Jurkat, Clone E6-1 (cell line): ENCODE measurements at regions not wholly inside any gene's neighbourhood (a gene's known extent, or its start where the extent isn't known, plus 50 kb on each side); places are given as distances from the start of the nearest gene placed in this dataset.
A peak's percentile ranks its signal among the peaks of the same experiment; 100 is the strongest.
"Not testable (repeated sequence)": the region's sequence is repeated elsewhere in the genome, so short reads cannot be mapped to it uniquely, and the experiment has no call there.

Source experiments
- DNase-seq: peaks from one replicate; pipeline ENCODE4 v3.0.0-alpha.2; 2011; ENCODE audit warnings: low read depth, low spot score
- H3K4me3 ChIP-seq: 2 replicates; pipeline ENCODE4 v1.5.1; 2011; ENCODE audit warnings: mild to moderate bottlenecking, low read length, control low read depth, moderate library complexity

GRCh38 chr7:13727279-13727678, 262.2 kb downstream of the ETV1 start:
- DNase-seq: no peak
- no peak overlapping the region for H3K4me3 ChIP-seq

- no peak for DNase-seq
- H3K4me3 ChIP-seq: no peak overlapping the region
These were observed 261.7 kb downstream of the ETV1 start for GRCh38 chr7:13727751-13728150.

- not testable (repeated sequence) for DNase-seq, H3K4me3 ChIP-seq
These were observed 261.0 kb downstream of the ETV1 start for GRCh38 chr7:13728430-13728829.

- no peak overlapping the region for H3K4me3 ChIP-seq
- no peak for DNase-seq
These were observed 257.8 kb downstream of the ETV1 start for GRCh38 chr7:13731643-13732042.

GRCh38 chr7:13737563-13737962, 251.9 kb downstream of the ETV1 start:
- DNase-seq: no peak
- no peak overlapping the region for H3K4me3 ChIP-seq

- H3K4me3 ChIP-seq: no peak overlapping the region
- DNase-seq: no peak
These were observed 247.3 kb downstream of the ETV1 start for GRCh38 chr7:13742126-13742525.

- DNase-seq: peak; percentile 16
- H3K4me3 ChIP-seq: no peak overlapping the region
These were observed 246.7 kb downstream of the ETV1 start for GRCh38 chr7:13742811-13743210.

- no peak overlapping the region for H3K4me3 ChIP-seq
- no peak for DNase-seq
These were observed 246.2 kb downstream of the ETV1 start for GRCh38 chr7:13743226-13743625.

- DNase-seq: no peak
- no peak overlapping the region for H3K4me3 ChIP-seq
These were observed 243.9 kb downstream of the ETV1 start for GRCh38 chr7:13745530-13745929.

GRCh38 chr7:13748998-13749397, 240.5 kb downstream of the ETV1 start:
- DNase-seq: no peak

GRCh38 chr7:13749636-13750035, 239.8 kb downstream of the ETV1 start:
- no peak overlapping the region for H3K4me3 ChIP-seq
- no peak for DNase-seq

More at GRCh38 chr7:13748998-13749397, 240.5 kb downstream of the ETV1 start:
- no peak overlapping the region for H3K4me3 ChIP-seq

GRCh38 chr7:13751766-13752165, 237.7 kb downstream of the ETV1 start:
- DNase-seq: no peak
- no peak overlapping the region for H3K4me3 ChIP-seq

- DNase-seq: no peak
- H3K4me3 ChIP-seq: no peak overlapping the region
These were observed 231.6 kb downstream of the ETV1 start for GRCh38 chr7:13757841-13758240.

- not testable (repeated sequence) for H3K4me3 ChIP-seq, DNase-seq
These were observed 223.6 kb downstream of the ETV1 start for GRCh38 chr7:13765853-13766252.

- DNase-seq: no peak
- no peak overlapping the region for H3K4me3 ChIP-seq
These were observed 219.2 kb downstream of the ETV1 start for GRCh38 chr7:13770305-13770704.

- DNase-seq: no peak
- H3K4me3 ChIP-seq: no peak overlapping the region
These were observed 214.5 kb downstream of the ETV1 start for GRCh38 chr7:13774976-13775375.

- H3K4me3 ChIP-seq: no peak overlapping the region
- no peak for DNase-seq
These were observed 212.2 kb downstream of the ETV1 start for GRCh38 chr7:13777242-13777641.

GRCh38 chr7:13778967-13779366, 210.5 kb downstream of the ETV1 start:
- H3K4me3 ChIP-seq: no peak overlapping the region
- no peak for DNase-seq

- DNase-seq: no peak
- H3K4me3 ChIP-seq: no peak overlapping the region
These were observed 198.9 kb downstream of the ETV1 start for GRCh38 chr7:13790611-13791010.

- H3K4me3 ChIP-seq: no peak overlapping the region
- DNase-seq: no peak
These were observed 197.3 kb downstream of the ETV1 start for GRCh38 chr7:13792208-13792607.

- H3K4me3 ChIP-seq: no peak overlapping the region
- DNase-seq: no peak
These were observed 195.5 kb downstream of the ETV1 start for GRCh38 chr7:13793926-13794325.

GRCh38 chr7:13794581-13794980, 194.9 kb downstream of the ETV1 start:
- H3K4me3 ChIP-seq: no peak overlapping the region
- DNase-seq: no peak
